NCI-H526 treated with DMSO at 0.1 percent for 48 hours (cell line): ENCODE measurements at regions not wholly inside any gene's neighbourhood (a gene's known extent, or its start where the extent isn't known, plus 50 kb on each side); places are given as distances from the start of the nearest gene placed in this dataset.

ENCODE experiments used
- DNase-seq: peaks from one replicate; lab custom pipeline; 2025; lab: John Stamatoyannopoulos, UW

DNA sequence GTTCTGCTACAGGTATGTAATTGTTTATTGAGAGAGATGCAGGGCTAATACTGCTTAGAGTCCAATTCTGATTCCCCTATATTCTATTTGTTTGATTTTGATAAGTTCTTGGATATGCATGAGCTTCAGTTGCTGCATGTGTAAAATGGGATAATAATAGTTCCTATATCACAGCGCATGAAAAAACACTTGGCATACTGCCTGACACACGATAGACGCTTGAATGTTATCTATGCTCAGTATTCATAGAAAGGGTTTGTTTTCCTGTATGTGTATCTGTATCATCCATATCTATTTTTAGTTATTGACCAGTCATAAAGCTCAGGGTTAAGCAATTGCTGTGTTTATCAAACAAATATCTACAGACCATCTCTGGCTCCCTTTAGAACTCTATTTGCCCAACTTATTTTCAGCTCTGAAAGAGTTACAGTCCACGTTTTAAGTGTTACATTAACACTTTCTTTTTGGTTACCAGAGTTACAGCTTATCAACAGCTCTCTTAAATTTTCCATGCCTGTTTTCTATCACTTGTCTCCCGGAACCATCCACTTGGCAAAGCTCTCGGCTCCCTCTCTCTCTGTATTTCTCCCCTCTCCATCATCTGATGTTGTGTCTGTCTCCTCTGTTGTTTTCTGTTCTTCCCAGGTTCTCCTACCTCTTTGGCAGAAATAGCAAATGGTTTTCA is 334.8 kb downstream of the CBLN1 start:
- no peak for DNase-seq

DNA sequence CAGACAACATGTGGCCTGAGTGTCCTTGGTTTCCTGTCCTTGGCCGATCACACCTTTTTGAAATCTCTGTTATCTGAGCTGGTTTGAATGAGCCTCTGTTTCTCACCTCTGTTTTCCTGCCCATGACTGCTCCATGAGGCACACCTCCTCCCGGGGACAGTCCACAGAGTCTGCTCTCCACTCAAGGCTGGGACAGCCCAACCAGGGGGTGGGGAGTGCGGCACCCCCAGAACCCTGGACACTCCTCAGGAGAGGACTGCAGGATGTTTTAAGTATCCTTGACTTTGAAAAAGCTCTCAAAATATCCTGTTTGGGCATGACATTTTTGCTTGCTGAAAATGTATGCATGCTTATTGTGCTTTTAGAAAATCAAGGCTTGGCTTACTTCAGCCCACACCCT is 333.0 kb upstream of the N4BP1 start:
- DNase-seq: no peak

DNA sequence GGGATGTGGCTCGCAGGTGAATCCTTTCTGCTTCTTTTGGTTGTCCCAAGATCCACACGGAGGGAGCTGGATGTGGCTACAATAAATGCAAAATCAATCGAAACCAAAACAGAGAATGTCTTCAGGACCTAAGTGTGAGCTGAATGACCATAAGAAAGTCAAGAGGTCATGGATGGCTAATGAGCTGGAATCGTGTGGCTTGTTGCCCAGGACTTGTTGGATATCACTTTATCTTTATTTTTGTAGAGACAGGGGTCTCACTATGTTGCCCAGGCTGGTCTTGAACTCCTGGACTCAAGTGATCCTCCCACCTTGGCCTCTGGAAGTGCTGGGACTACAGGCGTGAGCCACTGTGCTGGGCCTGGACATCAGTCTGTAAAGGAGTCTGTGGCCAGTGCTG is 326.8 kb upstream of the N4BP1 start:
- DNase-seq: no peak

DNA sequence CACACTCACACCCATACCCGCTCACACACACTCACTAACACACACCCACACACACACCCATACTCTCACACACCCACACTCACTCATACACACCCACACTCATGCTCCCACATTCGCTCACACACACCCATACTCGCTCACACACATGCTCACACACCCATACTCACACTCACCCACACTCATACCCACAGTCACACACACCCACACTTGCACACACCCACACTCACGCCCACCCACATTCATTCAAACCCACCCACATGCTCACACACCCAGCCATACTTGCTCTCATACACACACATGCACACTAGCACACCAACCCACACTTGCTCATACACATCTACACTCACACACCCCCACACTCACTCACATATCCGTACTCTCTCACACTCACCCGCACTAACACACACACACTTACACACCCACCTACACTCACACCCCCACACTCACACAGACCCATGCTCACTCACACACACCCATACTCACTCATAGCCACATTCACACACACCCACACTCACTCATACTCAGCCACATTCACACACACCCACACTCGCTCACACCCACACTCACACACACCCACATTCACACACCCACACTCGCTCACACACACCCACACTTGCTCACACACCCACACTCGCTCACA is 322.4 kb upstream of the N4BP1 start:
- no peak for DNase-seq

DNA sequence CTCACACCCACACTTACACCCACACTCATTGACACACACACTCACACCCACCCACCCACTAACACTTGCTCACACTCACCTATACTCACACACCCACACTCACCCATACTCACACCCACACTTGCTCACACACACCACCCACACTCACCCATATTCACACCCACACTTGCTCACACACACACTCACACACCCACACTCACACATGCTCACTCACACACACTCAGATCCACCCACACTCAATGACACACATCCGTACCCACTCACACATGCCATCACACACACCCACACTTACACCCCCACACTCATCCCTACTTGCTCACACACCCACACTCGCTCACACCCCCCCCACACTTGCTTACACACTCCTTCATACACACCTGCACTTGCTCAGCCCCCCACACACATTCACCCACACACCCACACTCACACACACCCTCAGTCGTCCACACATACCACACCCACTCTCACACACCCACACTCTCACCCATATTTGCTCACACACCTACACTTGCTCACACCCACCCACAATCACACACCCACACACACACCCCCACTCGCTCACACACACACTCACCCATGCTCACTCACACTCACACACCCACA is 321.1 kb upstream of the N4BP1 start:
- no peak for DNase-seq

DNA sequence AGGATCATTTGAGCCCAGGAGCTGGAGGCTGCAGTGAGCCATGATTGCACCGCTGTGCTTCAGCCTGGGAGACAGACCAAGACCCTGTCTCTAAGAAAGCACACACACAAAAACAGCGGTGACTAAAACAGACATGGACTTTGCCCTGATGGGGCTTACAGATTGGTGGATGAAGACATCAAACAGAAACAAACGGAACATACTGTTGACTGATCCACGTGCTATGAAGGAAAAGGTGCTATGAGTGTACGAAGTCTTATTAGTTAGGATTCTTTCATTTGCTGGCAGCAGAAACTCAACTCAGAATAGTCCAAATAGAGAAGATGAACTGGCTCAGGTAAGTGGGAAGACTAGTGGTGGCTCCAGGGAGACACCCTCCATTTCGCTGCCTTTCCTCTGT is 309.8 kb upstream of the N4BP1 start:
- no peak for DNase-seq

DNA sequence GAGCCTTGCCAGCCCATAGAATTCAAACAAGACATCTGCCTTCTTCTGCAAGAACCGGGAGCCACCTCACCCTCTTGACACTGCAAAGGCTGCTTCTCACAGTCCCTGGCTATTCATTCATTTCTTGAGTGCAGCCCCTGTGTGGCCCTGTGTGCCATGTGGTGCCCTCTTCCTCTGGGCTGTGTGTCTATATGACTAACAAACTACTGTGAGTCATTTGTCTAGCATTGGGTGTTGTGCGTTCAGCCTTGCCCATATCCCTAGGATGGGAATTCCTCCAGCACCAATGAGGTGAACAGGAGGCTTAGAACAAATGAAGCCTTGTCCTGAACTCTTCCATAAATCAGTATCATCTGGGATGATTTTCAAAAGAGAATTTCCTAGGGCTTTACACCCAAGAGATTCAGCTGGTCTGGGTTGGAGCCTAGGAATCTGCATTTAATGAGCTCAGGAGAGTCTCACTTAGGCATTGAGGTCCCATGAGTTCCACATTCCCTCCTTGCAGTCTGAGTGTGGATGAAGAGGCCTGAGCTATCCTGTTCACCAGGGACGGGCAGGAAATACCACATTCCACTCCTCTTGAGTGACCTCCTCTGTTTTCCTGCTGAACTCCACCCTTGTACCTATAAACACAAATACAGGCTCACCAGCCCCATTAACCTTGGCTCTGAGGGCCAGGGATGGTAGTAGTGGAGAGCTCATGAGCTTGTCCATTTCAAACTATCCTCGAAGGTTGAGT is 308.7 kb upstream of the N4BP1 start:
- DNase-seq: no peak

DNA sequence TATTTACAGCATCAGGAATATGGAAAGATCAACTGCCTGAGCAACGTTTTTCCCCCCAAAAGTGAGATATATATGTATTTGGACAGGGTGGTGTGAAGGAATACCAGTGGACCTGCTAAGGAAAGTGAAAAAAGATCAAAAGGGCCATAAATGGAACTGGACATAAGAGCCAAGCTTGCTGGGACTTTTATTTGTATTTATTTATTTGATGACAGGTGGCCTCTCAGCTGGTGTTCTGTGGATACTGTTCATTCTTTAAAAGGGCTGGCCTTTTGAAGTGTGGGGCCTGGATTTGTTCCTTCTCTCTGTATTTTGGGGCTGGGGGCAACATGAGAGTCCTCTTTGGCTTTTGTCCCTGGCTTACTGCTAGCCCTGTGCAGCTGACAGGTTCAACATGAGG is 306.6 kb upstream of the N4BP1 start:
- DNase-seq: no peak

DNA sequence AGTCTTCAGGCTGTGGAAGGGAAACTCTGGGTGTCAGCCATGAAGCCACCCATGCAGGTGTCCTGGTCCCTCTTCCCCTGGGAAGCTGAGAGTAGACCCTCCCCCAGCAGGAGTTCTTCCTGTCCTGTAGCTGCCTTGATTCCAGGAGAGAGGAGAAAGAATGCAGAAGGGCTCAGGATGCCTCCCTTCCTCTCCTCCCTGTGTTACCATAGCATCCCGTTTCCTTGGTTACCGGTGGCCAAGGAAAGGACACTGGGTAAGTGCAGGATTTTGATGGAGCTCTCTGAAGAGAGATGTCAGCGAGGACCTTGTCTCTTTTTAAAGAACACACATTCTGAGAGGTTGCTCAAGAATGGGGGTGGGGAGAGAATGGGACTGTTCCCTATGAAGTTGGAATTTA is 304.1 kb upstream of the N4BP1 start:
- no peak for DNase-seq

DNA sequence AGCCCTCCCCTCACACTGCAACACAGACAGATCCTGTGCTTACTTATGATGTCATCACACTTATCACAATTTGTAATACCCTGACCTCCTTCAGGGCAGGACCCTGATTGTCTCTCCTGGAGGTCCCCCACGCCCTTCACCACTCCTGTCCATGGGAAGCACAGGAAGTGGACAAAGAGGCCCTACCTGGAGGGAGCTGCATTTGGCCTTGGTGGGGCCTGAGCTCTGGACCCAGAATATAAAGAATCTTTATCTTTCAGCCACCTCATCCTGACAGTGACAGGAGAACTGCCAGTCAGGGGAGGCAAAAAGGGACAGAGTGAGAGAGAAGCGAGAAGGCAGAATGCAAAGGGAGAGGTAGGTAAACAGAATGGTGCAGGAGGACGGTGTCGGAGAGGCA is 303.4 kb upstream of the N4BP1 start:
- no peak for DNase-seq

DNA sequence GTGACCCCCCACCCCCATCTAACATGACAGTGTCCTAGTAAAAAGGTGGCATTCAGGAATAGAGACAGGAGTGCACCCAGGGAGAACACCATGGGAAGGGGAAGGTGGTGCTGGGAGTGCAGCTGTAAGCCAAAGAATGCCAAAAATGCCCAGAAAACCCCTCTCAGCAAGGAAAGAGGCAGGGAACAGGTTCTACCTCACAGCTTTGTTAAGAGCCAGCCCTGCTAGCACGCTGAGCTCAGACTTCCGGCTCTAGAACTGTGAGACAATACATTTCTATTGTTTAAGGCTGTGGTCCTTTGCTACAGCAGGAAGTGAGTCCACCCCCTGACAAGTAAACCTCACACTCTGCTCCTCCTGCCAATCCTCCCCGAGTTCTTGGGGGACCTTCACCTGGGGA is 302.4 kb upstream of the N4BP1 start:
- DNase-seq: no peak

DNA sequence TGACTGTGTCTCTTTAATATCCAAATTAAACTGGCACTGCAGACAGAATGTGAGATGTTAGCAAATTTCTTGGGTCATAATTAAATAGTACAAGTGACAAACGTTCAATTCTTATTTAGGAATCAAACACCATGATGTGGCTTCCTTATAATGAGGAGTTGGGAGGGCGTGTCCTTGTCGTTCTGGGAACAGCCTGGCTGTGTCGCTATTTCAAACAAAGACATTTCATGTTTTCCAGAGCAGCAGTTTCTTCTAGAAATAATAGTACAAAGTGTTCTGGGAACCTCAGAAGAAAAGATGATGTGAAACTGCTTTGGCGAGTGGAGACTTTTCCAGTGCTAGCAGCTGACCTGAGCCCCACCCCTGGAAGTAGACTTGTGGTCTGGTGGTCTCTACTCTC is 301.7 kb upstream of the N4BP1 start:
- DNase-seq: no peak

DNA sequence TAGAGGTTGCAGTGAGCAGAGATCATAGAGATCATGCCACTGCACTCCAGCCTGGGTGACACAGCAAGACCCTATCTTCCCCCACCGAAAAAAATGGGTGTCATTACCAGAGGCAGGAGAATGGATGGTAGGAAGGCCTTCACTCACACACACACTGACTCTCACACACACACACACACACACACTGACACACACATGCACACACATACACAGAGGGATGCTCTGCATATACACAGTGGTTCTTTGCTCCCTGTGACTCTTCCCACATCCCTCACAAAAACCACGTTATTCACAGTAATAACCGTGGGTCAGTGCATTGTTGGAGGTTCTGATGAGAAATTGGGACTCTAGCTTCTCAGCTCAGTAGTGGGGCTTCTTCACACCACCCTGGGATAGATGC is 300.2 kb upstream of the N4BP1 start:
- DNase-seq: no peak

DNA sequence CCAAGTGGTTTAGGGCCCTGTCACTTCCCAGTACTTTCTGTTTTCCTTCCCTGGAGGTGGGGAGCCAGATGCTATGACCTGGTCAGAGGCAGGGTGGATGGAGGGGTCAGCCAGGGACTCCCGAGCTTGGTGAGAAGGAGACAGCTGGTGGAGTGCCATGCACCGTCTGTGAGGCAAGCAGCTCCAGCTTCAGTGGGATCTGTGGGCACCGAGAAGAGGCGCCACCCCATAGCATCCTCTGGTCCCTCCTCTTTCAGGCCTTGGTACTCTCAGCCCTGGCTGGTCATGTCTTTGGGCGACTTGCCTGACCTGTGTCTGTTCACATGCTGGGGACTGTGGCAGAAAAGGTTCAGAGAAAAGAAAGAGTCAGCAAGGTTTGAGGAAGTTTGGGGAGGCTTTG is 299.3 kb upstream of the N4BP1 start:
- DNase-seq: no peak

DNA sequence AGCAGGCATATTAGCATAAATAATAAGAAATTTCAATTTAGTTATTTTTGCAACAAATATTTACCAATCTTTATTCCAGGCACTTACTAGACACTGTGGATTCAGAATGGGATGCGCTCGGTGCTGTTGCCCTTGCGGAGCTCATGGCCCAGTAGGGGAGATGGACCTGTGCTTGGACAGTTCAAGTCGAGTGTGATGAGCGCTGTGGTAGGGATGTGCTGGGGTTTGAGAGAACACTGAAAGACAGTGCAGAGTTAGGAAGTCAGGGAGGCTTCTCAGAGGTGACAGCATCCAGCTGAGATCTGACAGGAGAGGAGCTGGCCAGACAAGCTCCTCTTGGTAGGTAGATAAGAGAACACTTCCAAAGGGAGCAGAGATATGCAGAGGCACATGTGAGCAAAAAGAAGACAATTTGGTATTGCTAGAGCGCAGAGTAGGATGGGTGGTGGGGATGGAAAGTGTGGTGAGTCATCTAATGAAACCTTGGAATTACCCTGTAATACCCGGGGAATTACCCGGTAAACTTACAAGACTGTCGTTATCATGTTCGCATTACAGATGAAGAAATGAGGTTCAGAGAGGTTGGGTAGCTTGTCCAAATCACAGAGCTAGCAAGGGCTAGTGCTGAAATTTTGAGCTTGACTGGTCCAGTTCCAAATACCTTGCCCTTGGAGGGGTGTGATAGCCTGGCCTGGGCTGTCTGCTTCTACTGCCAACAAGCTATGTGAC is 298.1 kb upstream of the N4BP1 start:
- DNase-seq: no peak

DNA sequence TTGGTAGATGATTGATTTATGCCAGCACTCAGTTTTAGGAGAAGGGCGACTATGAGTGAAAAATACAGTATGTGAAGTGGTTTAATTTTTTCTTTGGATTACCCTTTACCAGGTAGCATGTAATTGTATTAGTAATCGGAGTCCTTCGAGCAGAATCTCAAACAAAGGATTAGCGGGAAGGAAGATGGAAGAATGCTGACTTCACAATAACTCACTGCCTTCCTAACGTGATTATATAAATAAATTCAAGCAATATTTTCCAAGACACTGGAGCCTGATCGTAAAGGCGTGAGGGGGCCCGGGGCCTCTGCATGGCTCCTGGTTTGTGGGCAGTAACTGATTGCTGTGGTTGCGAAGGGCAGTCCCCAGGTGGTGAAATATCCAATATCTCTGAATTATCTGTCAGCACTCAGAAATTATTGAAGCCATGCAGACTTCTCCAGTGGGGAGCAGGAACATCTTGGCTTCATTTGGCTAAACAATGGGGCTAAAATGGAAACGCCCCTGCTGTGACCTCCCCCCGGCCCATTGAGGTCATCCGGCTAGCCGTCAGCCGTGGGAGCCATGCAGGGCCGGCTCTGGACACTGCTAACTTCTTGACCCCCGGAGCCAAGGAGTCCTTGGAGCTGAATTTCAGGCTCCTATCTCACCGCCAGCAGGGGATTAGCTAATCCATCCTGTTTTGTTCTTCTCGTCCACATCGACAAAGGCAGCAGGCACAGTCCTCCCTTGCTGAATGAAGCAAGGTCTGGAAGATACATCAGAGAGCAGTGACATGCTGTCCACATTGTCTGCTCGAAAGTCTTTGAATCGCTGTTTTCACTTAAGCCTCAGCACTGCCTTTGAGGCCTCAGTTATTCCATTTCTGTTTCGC is 295.9 kb upstream of the N4BP1 start:
- no peak for DNase-seq

DNA sequence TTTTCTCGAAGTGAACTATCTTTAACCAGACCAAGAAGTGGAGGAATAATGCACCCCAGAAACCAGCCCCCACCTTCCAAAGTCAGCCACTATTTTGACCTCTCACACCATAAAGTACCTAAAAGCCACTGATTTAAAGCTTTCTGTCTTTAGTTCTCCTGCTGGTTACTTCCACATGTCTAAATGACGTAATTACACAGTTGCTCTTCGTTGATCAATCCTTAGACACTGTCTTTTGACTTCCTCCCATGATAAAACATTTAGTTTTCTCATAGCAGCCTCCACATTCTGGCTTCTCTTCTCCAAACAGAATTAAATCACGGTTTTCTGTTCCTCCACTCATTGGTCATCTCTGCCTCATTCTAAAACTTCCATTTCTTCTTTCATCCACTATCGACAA is 294.4 kb upstream of the N4BP1 start:
- no peak for DNase-seq

DNA sequence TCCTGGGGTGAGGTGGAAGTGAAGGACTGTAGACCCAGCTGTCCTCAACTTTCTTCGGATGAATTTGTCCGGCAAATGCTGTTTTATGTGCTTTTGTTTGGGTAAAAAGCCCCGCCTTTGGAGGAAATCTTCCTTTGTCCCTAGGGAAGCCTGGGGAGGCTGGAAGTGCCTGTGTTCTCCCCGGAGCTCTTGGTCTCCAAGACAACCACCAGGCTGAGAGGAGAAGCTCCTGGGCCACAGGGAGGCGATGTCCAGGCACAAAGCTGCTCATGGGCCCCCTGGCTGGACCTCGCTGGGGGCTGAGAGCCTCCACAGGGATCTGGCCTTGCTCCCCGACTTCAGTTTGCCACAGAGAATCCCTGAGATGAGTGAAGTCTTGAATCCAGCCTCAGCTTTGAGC is 293.1 kb upstream of the N4BP1 start:
- no peak for DNase-seq

DNA sequence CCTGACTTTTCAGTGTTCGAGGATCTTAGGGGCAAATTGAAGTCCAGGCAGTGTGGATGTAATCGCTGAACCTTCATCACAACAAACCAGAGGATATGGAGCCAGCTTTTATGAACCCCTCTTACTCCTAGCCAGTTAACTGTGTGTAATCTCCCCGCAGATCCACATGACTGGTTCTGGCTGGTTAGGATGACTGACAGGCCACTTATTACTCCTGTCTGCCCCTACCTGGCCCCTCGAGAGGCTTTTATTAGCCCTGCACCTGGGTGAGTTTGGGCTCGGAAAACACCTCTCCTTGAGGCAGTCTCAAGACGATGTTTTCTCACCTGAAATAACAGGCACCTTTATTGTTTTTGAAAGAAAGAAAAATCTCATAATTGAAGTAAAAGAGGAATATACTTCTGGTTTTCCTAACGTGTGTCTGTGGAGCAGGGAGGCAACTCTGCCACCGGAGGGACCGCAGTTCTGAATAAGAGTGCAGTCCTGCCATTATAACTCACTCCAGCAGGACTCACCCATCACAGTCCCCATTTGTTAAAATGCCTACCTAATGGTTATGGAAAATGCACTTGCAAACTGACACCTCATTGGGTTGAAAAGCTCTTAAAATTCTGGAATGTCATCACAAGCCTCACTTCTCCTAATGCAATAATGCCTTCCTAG is 291.9 kb upstream of the N4BP1 start:
- no peak for DNase-seq

DNA sequence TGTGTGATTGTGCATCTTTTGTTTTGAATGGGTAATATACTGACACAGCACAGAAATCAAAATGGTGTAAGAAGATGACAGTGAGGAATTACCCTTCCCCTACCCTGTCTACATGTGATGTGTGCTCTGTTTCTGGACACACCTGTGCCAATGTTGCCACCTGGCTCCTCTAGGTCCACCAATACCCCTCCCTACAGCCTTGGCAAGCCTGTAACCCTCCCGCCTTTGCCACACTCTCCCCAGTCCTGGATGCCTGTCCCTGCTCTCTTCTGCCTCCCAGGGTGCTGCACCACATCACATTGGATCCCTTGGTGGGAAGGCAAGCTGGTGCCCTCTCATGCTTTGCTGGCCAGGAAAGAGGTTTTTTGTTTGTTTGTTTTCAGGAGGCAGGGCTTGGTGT is 289.5 kb upstream of the N4BP1 start:
- no peak for DNase-seq

DNA sequence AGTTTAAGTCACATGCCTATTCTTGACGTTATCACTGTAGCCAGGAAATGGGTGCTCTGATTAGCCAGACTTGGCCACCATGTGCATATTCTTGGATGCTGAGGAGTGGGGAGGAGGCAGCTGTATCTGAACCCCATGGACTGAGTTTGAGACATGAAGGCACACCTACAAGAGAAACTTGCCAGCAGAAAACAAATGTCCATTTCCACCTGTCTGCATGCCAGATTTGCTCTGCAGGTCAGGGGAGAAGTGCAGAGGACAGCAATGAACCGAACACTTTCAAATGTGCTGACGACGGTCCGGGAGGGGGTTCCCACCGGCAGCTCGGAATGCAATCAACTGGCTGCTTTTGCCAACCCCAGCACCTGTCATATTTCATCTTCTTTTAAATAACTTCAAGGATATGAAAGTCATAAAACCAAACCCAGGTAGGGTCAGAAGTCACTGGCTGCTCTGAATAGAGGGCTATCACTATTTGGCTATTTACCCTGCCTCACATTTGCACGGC is 287.8 kb upstream of the N4BP1 start:
- DNase-seq: no peak
